G401 (cell line): ENCODE measurements at regions not wholly inside any gene's neighbourhood (a gene's known extent, or its start where the extent isn't known, plus 50 kb on each side); places are given as distances from the start of the nearest gene placed in this dataset.
"Not testable (repeated sequence)": the region's sequence is repeated elsewhere in the genome, so short reads cannot be mapped to it uniquely, and the experiment has no call there.

Experiments
- DNase-seq: peaks from one replicate; pipeline ENCODE4 v3.0.0-alpha.2; 2015; ENCODE audit warnings: low spot score
- in situ Hi-C: cut with HindIII; loops from 2 replicates; pipeline ENCODE4 v1.10.0; 2016; ENCODE audit warnings: low sequenced_read_pairs, mixed read lengths

DNA sequence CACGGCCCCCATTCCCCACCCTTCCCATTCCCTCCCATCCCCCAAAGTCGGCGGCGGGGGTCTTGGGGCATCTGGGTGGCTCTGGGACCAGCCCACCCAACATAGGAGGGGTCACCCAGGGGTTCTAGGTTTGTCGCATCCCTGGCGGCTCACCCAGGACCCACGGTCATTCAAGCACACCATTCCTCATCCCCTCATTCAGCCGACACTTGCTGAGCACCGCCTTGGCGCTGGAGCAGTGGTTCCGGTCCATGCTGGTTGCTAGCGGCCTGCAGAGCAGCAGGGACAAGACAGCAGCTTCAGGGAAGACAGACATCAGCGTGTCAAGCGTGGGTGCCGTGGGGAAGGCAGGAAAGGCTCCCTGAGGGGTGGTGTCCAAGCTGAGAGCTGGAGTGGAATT, 50.5 kb upstream of the OTOS start:
- in situ Hi-C loops = no loop called here

DNA sequence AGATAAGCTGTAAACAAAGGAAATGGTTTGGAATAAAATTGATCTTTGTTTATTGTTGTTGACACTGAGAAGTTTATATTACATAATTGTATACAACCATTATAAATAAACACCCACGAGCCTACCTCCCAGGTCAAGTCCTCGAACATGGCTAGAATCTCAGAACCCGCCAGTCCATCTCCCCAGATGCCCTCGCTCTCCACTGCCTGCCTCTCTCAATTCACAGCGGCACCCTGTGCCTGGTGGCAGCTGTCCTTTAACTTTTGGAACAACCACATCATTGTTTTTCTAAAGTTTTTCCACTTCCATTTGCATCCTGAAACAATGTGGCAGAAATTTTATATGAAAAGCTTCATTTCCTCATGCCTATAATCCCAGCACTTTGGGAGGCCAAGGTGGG, 52.2 kb upstream of the OTOS start:
- in situ Hi-C loops = no loop called here
- no peak for DNase-seq

More for the DNA sequence above, 50.5 kb upstream of the OTOS start:
- DNase-seq = no peak

DNA sequence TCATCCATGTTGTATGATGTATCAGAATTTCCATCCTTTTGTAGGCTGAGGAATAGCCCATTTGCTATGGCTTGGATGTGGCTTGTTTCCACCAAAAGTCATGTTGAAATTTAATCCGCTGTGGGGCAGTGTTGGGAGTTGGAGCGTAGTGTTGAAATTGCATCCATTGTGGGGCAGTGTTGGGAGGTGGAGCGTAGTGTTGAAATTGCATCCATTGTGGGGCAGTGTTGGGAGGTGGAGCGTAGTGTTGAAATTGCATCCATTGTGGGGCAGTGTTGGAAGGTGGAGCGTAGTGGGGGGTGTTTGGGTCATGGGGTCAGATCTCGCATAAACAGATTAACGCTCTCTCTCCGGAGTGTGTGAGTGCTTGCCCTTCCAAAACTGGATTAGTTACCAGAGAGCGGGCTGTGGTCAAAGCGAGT, 53.9 kb upstream of the OTOS start:
- not testable (repeated sequence) for DNase-seq

DNA sequence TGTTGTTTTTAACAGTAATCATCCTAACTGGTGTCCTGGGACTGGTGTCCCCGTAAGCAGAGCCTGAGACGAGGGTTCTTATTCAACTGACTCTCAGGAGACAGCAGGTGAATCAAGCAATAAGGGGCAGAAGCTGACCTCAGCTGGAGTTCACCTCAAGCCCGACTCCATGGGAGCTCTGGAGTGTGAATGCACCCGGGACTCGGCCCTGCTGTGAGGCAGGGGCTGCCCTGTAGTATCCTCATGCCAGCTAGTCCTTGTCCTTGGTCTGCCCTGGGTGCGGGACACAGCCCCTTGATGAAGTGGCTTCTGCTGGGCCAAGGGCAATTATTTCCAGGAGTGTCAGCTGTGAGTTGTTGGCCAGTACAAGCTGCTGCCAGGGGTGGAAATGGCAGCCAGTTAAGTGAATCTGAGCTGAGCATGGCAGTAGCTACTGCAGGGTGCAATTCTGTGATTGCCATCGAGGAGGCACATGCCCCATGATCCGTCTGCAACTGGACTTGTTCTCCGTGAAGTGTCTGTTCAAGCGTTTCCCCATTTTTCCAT, 54.9 kb upstream of the OTOS start:
- in situ Hi-C loops = no loop called here
- DNase-seq = no peak

More for the DNA sequence above, 53.9 kb upstream of the OTOS start:
- in situ Hi-C loops = not testable (repeated sequence)

DNA sequence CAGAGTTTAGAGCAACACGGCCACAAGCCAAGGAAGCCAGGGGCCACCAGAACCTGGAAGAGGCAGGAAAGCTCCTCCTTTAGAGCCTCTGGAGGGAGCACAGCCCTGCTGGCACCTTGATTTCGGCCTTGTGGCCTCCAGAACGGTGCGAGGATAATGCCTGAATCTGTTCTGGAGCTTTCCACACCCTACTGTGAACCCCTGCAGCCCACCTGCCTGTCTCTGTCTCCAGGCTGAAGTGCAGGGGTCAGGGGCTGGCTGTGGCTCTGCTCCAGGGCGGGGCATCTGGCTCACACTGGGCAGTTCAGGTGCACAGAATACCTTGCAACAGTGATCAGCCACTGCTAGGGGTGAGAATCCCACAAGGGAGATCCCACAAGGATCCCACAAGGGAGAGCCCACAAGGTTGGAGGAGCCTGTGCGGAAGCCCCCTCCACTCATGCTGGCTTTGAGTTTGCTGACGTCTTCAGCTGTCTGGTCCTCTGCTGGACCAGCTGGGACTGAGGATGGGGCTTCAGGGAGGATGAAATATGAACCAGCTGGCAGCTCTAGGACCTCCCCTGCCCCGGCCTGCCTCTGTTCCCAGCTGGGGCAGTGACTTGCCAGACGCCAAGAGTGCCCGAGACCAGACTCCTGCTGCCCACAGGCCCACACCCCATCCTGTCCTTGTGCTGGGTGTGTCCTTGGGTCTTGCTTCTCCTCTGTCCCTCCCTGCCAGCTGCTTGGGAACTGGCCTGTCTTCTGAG, 56.4 kb upstream of the OTOS start:
- in situ Hi-C loops = no loop called here
- DNase-seq = no peak

DNA sequence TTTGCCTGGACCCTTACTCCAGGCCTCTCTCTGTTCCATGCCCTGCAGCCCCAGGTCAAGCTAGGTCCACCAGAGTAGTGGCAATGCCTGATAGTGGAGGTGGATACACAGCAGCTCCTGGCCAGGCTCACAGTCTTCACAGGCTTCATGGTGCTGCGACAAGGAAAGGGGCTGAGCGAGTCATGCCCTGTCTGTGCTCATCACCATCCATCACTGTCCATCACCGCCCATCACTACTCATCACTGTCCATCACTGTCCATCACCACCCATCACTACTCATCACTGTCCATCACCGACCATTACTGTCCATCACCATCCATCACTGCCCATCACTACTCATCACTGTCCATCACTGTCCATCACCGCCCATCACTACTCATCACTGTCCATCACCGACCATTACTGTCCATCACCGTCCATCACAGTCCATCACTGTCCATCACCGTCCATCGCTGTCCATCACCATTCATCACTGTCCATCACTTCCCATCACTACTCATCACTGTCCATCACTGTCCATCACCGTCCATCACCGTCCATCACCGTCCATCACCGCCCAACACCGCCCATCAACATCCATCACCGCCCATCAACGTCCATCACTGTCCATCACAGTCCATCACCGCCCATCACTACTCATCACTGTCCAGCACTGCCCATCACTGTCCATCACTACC, 57.1 kb upstream of the OTOS start:
- in situ Hi-C loops = no loop called here

DNA sequence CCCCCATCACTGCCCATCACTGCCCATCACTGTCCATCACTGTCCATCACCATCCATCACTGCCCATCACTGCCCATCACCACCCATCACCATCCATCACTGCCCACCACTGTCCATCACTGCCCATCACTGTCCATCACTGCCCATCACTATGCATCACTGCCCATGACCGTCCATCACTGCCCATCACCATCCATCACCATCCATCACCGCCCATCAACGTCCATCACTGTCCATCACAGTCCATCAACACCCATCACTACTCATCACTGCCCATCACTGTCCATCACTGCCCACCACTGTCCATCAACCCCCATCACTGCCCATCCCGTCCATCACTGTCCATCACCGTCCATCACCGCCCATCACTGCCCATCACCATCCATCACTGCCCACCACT, 57.8 kb upstream of the OTOS start:
- in situ Hi-C loops = no loop called here

More for the DNA sequence above, 57.1 kb upstream of the OTOS start:
- DNase-seq = no peak

DNA sequence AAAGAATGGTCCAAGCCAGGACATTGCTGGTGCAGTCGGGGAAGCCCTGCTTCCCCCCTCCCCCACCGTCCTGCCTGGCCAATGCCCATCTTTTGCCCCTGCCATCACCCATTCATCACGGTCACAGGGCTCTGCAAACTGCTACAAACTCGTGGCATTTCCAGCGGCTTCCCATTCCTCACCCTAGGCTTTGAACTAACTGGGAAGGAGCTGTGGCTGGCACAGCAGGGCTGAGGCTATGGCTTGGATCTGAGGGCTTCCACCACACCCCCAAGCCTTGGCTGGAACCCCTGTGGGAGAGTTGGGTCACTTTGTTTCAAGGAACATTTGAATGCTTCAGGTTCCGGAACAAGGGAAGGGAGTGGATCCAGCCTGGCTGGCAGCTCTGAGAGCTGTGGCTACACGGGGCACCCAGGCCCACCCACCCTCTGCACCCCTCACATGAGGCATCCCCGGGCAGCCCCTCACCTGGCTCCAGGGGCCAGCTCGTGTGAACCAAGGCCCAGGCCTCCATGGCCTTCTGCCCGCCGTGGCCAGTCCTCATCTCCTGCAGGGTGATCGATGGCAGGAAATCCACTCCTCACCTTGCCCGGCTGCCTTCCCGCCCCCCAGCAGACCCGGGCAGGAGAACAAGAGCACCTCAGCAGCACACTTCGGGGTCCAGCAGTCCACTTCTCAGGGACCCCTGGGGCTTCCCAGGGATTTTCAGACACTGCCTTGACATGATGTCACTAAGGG, 58.8 kb upstream of the OTOS start:
- in situ Hi-C loops = no loop called here
- no peak for DNase-seq

More for the DNA sequence above, 57.8 kb upstream of the OTOS start:
- DNase-seq = no peak

DNA sequence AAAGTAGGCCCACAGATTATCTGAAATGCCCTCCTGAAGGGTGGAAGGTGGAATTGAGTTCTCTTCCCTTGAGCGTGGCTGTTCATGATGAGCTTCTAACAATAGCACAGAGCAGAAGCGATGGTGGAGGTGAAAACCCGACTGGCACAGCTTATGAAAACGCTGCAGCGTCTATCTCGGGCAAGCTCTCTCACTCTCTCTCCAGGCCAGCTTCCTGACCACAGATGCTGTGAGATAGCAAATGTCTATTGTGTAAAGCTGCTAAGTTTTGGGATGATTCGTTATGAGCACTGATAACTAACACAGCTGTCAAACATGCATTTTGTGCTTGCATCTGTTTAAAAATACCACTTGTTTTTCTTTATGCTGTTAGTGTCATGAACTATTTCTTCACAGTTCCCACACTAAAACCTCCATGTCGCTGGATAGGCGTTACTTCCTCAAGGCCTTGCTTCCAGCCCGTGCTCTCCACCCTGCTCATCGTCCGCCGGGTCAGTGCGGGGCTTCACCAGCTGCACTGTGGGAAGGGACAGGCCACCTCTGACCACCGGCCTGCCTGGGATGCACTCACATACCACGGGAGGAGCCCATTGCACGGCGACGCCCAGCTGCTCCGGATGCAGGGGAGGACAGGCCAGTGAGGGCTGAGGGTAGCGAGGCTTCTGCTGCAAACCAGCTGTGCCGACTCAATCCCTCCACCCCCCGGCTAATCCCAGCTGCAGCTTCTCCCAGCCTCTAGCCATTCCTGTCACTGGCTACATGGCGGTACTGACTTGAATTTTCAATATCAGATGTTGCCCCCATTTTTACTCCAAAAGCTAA, 60.0 kb upstream of the OTOS start:
- no peak for DNase-seq
- in situ Hi-C loops = no loop called here

DNA sequence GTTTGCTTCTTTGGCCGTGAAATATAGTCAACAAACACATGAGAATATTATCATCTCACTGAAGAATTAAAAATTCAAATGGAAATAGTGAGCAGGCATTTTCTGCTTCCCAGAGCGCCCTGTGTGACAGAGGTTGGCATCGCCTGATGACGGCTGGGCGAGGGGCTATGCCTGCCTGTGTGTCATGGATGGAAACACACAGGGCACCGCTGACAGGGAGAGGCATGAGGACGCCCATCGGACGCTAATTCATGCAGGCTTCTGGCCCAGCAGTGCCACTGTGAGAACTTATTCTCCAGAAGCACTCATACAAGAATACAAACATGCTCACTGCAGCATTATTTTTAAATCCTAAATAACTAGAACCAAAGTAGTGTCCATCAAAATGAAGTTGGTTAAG, 61.4 kb upstream of the OTOS start:
- in situ Hi-C loops = no loop called here
- no peak for DNase-seq

DNA sequence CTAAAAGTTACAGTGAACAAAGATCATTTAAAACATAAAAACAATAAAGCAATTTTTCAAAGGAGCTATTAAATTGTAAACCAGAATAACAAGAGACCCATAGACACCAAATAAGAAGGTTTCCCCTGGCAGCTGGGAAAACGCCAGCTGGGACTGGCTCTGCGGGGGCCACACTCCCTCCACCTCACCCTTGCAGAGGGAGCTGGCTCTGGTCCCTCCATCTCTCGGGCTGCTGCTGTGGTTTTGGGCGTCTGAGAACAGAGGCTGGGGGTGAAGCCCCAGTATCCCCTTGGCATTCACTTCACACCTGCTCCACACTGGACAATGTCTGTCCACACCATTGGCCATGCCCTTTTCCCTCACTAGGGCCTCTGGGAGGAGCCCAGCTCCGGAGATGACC, 62.1 kb upstream of the OTOS start:
- DNase-seq = no peak
- in situ Hi-C loops = no loop called here

DNA sequence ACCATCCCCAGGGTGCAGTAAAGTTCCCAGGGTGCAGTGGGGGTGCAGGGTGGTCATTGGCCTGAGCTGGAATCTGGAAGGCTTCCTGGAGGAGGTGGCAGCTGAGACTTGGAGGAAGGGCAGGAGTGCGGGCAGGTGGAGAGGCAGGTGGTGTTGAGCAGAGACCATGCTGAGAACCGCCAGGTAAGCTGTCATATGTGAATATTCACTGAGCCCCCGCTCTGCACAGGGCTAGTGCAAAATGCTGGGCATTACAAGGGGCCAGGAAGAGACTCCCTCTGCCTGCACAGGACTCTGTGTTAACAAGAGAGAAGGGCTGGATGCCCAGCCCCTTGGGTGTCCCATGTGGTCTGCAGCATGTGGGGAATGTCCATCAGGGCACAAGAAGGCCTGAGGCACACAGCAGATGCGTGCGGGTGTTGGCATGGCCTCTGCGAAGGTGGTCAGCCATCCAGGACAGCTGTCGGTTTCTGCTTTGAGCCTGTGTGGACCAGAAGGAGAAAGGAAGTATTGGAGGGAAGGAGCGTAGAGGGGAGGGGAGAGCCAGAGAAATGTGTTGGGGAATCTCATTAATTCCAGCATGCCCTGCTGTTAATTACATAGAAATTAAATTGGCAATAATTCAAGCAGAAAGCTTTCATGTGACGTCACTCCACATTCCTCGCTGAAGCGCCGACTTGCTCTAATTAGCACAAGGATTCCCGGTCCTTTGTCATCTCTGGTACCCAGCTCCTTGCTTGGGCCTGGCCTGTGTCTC, 62.8 kb upstream of the OTOS start:
- DNase-seq = no peak
- in situ Hi-C loops = no loop called here

DNA sequence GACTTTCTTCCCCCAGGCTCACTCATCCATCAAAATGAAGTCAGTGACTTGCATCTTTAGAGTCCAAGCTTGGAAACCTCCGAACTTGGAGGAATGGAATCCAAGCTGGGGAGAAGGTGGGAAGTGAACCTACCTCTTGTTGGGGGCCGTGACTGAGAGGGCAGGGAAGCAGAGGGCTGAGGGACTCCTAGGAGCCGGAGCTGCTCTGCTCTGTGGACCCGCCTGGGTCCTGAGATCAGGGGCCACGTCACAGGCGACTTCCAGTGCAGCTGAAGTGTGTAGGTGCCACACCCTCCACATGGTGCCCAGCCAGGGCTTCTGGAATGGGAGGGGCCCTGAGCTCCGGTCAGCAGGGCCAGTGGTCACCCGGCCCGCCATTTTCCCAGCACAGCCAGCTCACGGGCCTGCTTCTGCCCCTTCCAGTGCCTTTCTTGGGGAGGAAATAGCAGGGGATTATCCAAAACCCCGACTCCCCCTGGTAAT, 63.4 kb upstream of the OTOS start:
- DNase-seq = no peak
- in situ Hi-C loops = no loop called here

DNA sequence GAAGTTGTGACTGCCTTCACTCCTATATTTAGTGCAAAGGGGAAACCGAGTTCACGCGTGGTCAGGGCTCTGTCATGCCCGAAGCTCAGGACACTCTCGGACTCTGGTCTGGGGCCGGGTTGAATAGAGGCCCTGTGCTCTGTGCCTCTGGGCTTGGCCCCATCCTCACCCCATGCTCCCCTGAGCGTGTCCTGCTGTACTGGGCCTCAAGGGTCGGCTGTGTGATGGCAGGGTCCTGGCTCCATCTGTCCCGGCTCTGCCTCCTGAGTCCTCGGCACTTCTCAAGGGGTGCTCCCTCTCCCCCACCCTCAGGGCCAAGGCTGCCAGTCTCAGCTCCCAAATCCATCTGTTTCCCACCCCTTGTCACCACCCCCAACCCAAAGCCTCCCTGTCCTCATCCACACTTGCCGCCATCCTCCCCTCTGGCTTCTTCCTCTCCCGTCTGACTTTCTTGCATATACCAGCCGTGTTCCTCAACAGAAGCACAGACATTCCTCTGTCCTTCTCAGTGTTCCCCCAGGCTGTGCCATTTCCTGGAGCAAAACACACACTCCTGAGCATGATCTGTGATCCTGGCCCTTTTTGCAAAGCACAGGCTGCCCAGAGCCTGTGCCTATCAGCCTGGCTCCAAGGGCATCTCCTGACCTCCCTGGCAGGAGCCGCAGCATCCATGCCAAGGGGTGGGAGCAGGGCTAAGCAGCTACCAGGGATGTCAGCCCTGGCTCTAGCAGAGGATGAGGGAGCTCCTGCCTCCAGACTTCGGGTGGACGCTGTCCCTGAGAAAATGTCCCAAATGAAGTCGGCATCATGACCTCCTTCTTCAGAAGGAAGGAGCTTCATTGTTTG, 64.2 kb upstream of the OTOS start:
- DNase-seq = no peak
- in situ Hi-C loops = no loop called here

DNA sequence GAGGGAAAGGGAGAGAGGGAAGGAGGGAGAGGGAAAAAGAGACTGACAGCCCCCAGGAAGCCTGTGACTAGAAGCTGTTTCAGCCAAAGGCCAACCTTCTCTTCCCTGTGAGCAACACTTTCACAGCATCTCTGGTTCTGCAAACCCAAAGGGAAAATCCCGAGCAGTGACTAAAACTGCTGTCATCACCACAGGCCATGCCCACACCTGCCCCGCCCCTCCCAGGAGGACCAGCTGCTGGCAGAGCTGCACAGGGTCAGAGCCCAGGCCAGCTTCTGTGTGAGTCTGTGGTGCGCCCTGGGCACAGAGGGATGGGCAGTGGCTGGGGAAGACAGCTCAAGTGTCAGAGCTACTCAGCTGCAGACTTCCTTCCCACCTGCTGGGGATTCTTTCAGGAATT, 64.9 kb upstream of the OTOS start:
- DNase-seq = no peak
- in situ Hi-C loops = no loop called here

DNA sequence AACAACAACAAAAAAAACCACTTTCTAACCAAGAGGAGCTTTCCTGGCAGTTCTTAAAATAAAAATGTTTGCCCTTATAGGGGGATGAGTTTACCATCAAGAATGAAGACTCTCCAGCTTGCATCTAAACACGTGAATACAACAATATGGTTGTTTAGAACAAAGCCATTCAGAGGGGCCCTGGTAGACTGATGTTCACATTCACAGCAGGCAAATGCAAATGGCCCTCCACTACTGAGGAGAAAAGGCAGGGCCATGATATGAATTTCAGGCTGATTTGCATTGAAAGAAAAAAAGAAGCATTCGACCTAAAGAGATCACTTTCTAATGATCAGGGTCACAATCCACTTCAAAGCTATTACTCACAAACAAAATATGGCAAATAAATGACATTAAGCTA, 65.3 kb upstream of the OTOS start:
- DNase-seq = no peak
- in situ Hi-C loops = no loop called here

DNA sequence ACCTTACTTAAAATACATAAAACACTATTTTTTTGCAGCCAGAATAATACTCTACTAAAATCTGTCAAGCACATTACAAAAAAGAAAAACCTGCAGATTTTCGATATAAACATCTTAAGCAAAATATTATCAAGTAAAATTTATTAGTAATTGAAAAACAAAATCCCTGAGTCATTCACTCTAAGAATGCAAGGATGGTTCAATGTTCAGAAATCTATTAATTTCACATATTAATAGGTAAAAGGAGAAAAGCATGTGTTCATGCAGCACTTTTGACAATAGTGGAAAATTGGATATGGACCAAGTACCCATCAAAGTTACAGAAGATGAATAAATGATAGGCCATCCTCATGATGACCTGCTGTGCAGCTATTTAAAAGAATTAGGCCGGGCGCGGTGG, 66.2 kb upstream of the OTOS start:
- in situ Hi-C loops = no loop called here
- DNase-seq = no peak

DNA sequence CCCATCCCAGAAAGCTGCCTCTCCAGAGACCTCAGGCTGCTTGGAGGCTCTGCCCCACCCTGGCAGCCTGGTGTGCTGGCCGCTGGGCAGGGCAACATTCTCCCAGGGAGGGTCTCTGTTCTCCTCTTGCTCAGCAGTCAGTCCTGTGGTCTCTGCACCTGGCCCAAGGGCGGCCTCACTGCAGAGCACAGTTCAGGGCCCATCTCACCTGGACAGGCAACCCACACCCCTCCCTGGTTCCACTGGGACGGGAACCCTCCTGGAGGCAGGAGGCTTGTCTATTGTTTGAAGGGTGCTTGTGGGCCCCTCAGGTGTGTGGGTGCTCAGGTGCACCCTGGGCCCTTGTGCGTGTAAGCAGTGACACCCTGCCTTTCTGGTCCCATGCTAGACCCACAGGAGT, 67.2 kb upstream of the OTOS start:
- in situ Hi-C loops = no loop called here
- no peak for DNase-seq
